ENCODE measurements at regions not wholly inside any gene's neighbourhood (a gene's known extent, or its start where the extent isn't known, plus 50 kb on each side); places are given as distances from the start of the nearest gene placed in this dataset.
"Not testable (repeated sequence)": the region's sequence is repeated elsewhere in the genome, so short reads cannot be mapped to it uniquely, and the experiment has no call there.

- intact Hi-C loops (cut with micrococcal nuclease; ENCODE audit: unreplicated experiment) = no loop called here
- H3K27me3 Mint-ChIP-seq (ENCODE audit: unreplicated experiment) = peaks cover 88% of the 10 kb centered on the region
- CTCF ChIA-PET = no interaction called here
- H3K9me3 Mint-ChIP-seq (ENCODE audit: low read depth, unreplicated experiment) = peaks cover 2% of the 10 kb centered on the region
- no peaks in the 10 kb centered on the region for H3K4me1 Mint-ChIP-seq (ENCODE audit: low read depth, unreplicated experiment)
- no peak for TF ChIP-seq CTCF (IDR thresholded peaks at IDR 0.05; ENCODE audit: unreplicated experiment)
- H3K4me3 Mint-ChIP-seq (ENCODE audit: low read depth, unreplicated experiment) = no peak overlapping the region
- H3K27ac Mint-ChIP-seq (ENCODE audit: unreplicated experiment) = no peak overlapping the region
- BruUV-seq (replicated peaks) = no TSS peak
- DNase-seq = no peak
- no peaks in the 10 kb centered on the region for H3K36me3 Mint-ChIP-seq (ENCODE audit: insufficient read depth, unreplicated experiment)
Measured at GRCh38 chr7:407721-408539, 111.7 kb downstream of the PDGFA start.

DNA sequence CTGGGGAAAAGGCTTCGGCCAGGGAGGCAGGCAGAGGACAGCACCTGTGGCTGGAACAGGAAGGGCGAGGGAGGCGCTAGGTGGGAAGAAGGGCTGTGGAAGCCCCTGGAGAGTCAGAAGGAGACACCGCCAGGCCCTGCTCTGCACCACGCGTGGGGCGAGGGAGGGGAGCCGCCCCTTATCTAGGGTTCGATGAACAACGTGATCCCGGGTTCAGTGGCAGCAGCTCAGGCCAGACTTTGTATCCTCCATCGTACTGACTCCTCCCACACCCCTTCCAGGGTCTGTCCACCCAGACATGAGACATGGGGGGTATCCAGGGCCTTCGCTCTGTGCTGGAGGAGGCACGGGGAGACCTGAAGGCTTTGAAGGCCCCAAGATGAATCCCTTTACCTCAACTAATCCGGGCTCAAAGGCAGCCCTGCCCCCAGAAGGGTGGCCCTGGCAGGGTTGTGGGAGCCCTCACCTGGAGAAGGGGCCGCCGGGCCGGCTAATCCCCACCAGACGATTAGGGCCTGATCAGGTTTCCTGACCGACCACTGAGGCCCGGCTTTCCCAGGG, 110.8 kb downstream of the PDGFA start:
- Mint-ChIP-seq H3K9me3 (ENCODE audit: low read depth, unreplicated experiment) (no peaks in the 10 kb centered on the region), H3K27me3 (ENCODE audit: unreplicated experiment) (peaks cover 80% of the 10 kb centered on the region), H3K27ac (ENCODE audit: unreplicated experiment) (no peak overlapping the region), H3K4me1 (ENCODE audit: low read depth, unreplicated experiment) (no peaks in the 10 kb centered on the region), H3K36me3 (ENCODE audit: insufficient read depth, unreplicated experiment) (no peaks in the 10 kb centered on the region), H3K4me3 (ENCODE audit: low read depth, unreplicated experiment) (no peak overlapping the region)
- no TSS peak for BruUV-seq (replicated peaks)
- intact Hi-C loops (cut with micrococcal nuclease; ENCODE audit: unreplicated experiment) = no loop called here
- CTCF ChIA-PET = no interaction called here
- no peak for DNase-seq
- no peak for TF ChIP-seq CTCF (IDR thresholded peaks at IDR 0.05; ENCODE audit: unreplicated experiment)

GRCh38 chr7:409339-410281, 110.0 kb downstream of the PDGFA start:
- CTCF ChIA-PET = no interaction called here
- BruUV-seq (replicated peaks) = no TSS peak
- Mint-ChIP-seq H3K4me3 (ENCODE audit: low read depth, unreplicated experiment) (no peak overlapping the region), H3K9me3 (ENCODE audit: low read depth, unreplicated experiment) (no peaks in the 10 kb centered on the region), H3K27ac (ENCODE audit: unreplicated experiment) (no peak overlapping the region), H3K27me3 (ENCODE audit: unreplicated experiment) (peaks cover 72% of the 10 kb centered on the region), H3K4me1 (ENCODE audit: low read depth, unreplicated experiment) (no peaks in the 10 kb centered on the region), H3K36me3 (ENCODE audit: insufficient read depth, unreplicated experiment) (no peaks in the 10 kb centered on the region)
- no peak for DNase-seq
- intact Hi-C loops (cut with micrococcal nuclease; ENCODE audit: unreplicated experiment) = no loop called here
- TF ChIP-seq CTCF (IDR thresholded peaks at IDR 0.05; ENCODE audit: unreplicated experiment) = no peak

DNA sequence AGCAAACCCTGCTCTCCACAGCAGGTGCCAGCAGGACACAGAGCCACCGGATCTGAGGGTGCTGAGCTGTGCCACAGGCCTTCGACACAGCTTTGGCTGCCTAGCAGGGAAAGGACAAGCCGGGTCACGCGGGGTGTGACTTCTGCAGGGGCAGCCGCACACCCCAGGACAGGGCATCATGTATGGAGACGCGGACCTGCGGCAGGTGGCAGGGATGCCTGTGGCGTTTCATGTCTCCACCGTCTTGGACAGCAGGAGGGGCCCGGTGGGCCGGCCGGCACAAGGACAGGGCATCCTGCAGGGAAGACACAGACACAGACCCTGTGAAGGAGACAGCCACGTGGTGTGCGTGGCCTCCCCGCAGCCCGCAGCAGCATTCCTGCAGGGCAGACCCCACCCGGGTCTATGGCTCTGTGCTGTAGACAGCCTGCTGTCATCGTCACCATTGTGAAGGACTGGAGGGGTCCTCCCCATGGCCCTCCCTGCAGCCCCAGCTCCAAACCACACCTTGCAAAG, 109.2 kb downstream of the PDGFA start:
- H3K9me3 Mint-ChIP-seq (ENCODE audit: low read depth, unreplicated experiment) = no peaks in the 10 kb centered on the region
- no TSS peak for BruUV-seq (replicated peaks)
- CTCF ChIA-PET = no interaction called here
- H3K27ac Mint-ChIP-seq (ENCODE audit: unreplicated experiment) = no peak overlapping the region
- DNase-seq = no peak
- H3K4me1 Mint-ChIP-seq (ENCODE audit: low read depth, unreplicated experiment) = no peaks in the 10 kb centered on the region
- H3K36me3 Mint-ChIP-seq (ENCODE audit: insufficient read depth, unreplicated experiment) = no peaks in the 10 kb centered on the region
- H3K4me3 Mint-ChIP-seq (ENCODE audit: low read depth, unreplicated experiment) = no peak overlapping the region
- peaks cover 69% of the 10 kb centered on the region for H3K27me3 Mint-ChIP-seq (ENCODE audit: unreplicated experiment)
- no peak for TF ChIP-seq CTCF (IDR thresholded peaks at IDR 0.05; ENCODE audit: unreplicated experiment)
- intact Hi-C loops (cut with micrococcal nuclease; ENCODE audit: unreplicated experiment) = no loop called here

DNA sequence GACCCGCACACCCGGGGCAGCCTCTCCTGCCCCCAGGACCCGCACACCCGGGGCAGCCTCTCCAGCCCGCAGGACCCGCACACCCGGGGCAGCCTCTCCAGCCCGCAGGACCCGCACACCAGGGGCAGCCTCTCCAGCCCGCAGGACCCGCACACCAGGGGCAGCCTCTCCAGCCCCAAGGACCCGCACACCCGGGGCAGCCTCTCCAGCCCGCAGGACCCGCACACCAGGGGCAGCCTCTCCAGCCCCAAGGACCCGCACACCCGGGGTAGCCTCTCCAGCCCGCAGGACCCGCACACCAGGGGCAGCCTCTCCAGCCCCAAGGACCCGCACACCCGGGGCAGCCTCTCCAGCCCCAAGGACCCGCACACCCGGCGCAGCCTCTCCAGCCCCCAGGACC, 108.5 kb downstream of the PDGFA start:
- CTCF ChIA-PET; intact Hi-C loops (cut with micrococcal nuclease; ENCODE audit: unreplicated experiment); H3K4me3 Mint-ChIP-seq (ENCODE audit: low read depth, unreplicated experiment); H3K27ac Mint-ChIP-seq (ENCODE audit: unreplicated experiment); BruUV-seq (replicated peaks); H3K36me3 Mint-ChIP-seq (ENCODE audit: insufficient read depth, unreplicated experiment); H3K4me1 Mint-ChIP-seq (ENCODE audit: low read depth, unreplicated experiment); H3K9me3 Mint-ChIP-seq (ENCODE audit: low read depth, unreplicated experiment); DNase-seq: not testable (repeated sequence)
- H3K27me3 Mint-ChIP-seq (ENCODE audit: unreplicated experiment) = peaks cover 69% of the 10 kb centered on the region
